Transverse colon (tissue), 3 donors: ENCODE measurements at regions not wholly inside any gene's neighbourhood (a gene's known extent, or its start where the extent isn't known, plus 50 kb on each side); places are given as distances from the start of the nearest gene placed in this dataset.
A peak's percentile ranks its signal among the peaks of the same experiment; 100 is the strongest.

Experiments used
- EP300 ChIP-seq: sonication (generic); formaldehyde crosslinking; IDR thresholded peaks from one replicate; pipeline ENCODE4 v1.6.1; 2017; ENCODE audit warnings: antibody characterized with exemption, low read depth
- POLR2A ChIP-seq: fragments of 450-650 bp; IDR thresholded peaks from one replicate; pipeline ENCODE4 v1.6.1; 2016; ENCODE audit warnings: antibody characterized with exemption, mild to moderate bottlenecking, moderate library complexity
- TF ChIP-seq, protein P1 (sequence below), 5 experiments: fragments of 200-600 bp in 3 of 5; fragments of 450-650 bp in 2 of 5; sonication (generic) in 3 of 5; IDR thresholded peaks; 1 replicate in 2 of 5; 2 replicates in 3 of 5; pipeline ENCODE4 v1.5.1; 2016 to 2017; ENCODE audit warnings: antibody characterized with exemption in 5 of 5, inconsistent platforms in 3 of 5, mild to moderate bottlenecking in 2 of 5, moderate library complexity in 1 of 5

DNA sequence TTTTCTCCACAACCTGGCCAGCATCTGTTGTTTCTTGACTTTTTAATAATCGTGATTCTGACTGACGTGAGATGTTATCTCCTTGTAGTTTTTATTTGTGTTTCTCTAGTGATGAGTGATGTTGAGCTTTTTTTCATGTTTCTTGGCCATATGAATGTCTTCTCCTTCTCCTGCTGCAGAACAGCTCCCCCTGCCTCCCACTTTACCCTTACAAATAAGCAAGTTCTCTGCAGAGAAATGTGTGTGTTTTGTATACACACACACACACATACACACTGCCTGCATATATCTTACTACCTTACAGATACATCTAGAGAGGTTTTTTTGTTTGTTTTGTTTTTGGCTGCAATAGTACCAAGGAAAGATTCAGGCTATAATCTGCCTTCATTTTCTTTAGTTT lies 88.7 kb upstream of the PHF24 start:
- TF ChIP-seq POLR2A (no peak), EP300 (no peak)
- TF ChIP-seq, protein P1, sequence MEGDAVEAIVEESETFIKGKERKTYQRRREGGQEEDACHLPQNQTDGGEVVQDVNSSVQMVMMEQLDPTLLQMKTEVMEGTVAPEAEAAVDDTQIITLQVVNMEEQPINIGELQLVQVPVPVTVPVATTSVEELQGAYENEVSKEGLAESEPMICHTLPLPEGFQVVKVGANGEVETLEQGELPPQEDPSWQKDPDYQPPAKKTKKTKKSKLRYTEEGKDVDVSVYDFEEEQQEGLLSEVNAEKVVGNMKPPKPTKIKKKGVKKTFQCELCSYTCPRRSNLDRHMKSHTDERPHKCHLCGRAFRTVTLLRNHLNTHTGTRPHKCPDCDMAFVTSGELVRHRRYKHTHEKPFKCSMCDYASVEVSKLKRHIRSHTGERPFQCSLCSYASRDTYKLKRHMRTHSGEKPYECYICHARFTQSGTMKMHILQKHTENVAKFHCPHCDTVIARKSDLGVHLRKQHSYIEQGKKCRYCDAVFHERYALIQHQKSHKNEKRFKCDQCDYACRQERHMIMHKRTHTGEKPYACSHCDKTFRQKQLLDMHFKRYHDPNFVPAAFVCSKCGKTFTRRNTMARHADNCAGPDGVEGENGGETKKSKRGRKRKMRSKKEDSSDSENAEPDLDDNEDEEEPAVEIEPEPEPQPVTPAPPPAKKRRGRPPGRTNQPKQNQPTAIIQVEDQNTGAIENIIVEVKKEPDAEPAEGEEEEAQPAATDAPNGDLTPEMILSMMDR (IDR thresholded peaks at IDR 0.05): peak in 1 of 5 experiments; percentile 14
